Right lobe of liver (tissue), 6 donors: ENCODE measurements at regions not wholly inside any gene's neighbourhood (a gene's known extent, or its start where the extent isn't known, plus 50 kb on each side); places are given as distances from the start of the nearest gene placed in this dataset.

Experiments used
- ATAC-seq, 4 donors: fragments of 200-7000 bp; cut with Tn5 transposase; one replicate each; pipeline ENCODE4 v1.9.1; 2020; ENCODE audit warnings: mild to moderate bottlenecking in 4 of 4, moderate library complexity in 4 of 4
- DNase-seq, 3 donors: peaks; one replicate each; pipeline ENCODE4 v3.0.0-alpha.2; 2020
- H3K27ac ChIP-seq, 3 donors: fragments of 200-600 bp; one replicate each; pipeline ENCODE4 v1.8.0; 2022
- H3K27me3 ChIP-seq, 2 donors: fragments of 200-600 bp; one replicate each; pipeline ENCODE4 v1.8.0; 2022
- H3K36me3 ChIP-seq, 4 donors: fragments of 200-600 bp; sonication (generic) in 1 of 4; one replicate each; pipeline versions ENCODE4 v1.5.1 to v1.8.0; 2017 to 2022; ENCODE audit warnings: control low read depth in 1 of 4
- H3K4me1 ChIP-seq, 4 donors: fragments of 200-600 bp; sonication (generic) in 1 of 4; one replicate each; pipeline versions ENCODE4 v1.5.1 to v1.8.0; 2017 to 2022; ENCODE audit warnings: control low read depth in 1 of 4
- H3K4me3 ChIP-seq, 3 donors: fragments of 200-600 bp; one replicate each; pipeline ENCODE4 v1.8.0; 2022
- H3K9me3 ChIP-seq, 4 donors: fragments of 200-600 bp; sonication (generic) in 1 of 4; one replicate each; pipeline versions ENCODE4 v1.5.1 to v1.8.0; 2017 to 2022; ENCODE audit warnings: control low read depth in 1 of 4
- CTCF ChIP-seq, 4 donors: fragments of 200-600 bp in 3 of 4; fragments of 450-650 bp in 1 of 4; IDR thresholded peaks; one replicate each; pipeline versions ENCODE4 v1.5.1 to v1.8.0; 2016 to 2022; ENCODE audit warnings: antibody characterized with exemption in 4 of 4, mild to moderate bottlenecking in 2 of 4
- POLR2A ChIP-seq: fragments of 450-650 bp; IDR thresholded peaks from one replicate; pipeline ENCODE4 v1.6.1; 2017; ENCODE audit warnings: antibody characterized with exemption, mild to moderate bottlenecking
- WGBS: methylation state at CpG from one replicate; pipeline ENCODE4 v1.1.6; 2018; ENCODE audit warnings: low coverage, low lambda C conversion rate; ENCODE audit not compliant: insufficient coverage; ENCODE audit errors: missing lambda C conversion rate; 5-methylcytosine and 5-hydroxymethylcytosine counted together
- intact Hi-C, 2 donors: fragments of 100-400 bp; cut with DNase I; formaldehyde crosslinking; loops; one replicate each; pipeline versions ENCODE4 v1.11.2 to v1.14.1; 2022
- donor health status: DM: no; HTN: yes; CAD: no.
- donor health status: DM: no; HTN: no; CAD: no.
- donor health status: DM: no; HTN: no; CAD: no.
- donor health status: DM: no; HTN: yes; CAD: no.
- donor health status: DM: no; HTN: yes; CAD: no.

DNA sequence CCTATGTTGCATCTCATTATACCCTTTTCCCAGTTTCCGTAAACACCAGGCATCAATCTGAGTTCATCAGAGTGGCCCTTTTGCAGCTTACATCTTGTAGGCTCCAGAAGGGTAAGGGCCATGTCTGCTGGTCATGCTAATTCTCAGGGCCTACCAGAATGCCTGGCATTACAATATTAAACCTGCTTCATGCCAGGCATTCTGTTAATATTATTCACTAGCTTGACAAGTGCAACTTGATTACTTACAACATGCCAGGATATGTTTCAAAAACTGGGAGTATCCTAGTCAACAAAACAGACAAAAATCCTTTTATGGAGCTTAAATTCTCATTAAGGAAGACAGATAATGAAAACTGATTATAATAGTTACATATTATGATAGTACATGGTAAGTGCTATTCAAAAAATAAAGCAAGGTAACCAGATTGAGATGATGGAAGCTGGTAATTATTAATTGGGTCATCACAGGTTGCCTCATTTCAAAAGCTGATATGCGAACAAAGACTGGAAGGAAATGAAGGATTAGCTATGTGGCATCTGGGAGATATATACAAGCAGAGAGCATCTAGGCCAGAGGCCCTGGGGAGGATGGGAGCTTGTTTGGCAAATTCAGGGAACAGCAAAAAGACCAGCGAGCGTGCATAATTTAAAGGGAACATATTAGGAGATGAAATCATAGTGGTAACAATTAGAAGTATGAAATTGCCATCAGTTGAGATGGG lies 406.3 kb downstream of the DMRT2 start:
- 77% methylated on average over 4 of the region's 4 CpGs for WGBS
- Histone ChIP-seq H3K27ac (no peak overlapping the region), H3K36me3 (no peaks in the 10 kb centered on the region), H3K9me3 (no peaks in the 10 kb centered on the region), H3K4me1 (no peaks in the 10 kb centered on the region), H3K27me3 (no peaks in the 10 kb centered on the region), H3K4me3 (no peak overlapping the region)
- ATAC-seq, result no peak
- no peak for DNase-seq
- TF ChIP-seq POLR2A (no peak), CTCF (IDR thresholded peaks at IDR 0.05) (no peak)
- intact Hi-C loops, result no loop called here

- Histone ChIP-seq H3K4me1 (no peaks in the 10 kb centered on the region), H3K27ac (no peak overlapping the region), H3K4me3 (no peak overlapping the region), H3K36me3 (no peaks in the 10 kb centered on the region), H3K9me3 (no peaks in the 10 kb centered on the region), H3K27me3 (no peaks in the 10 kb centered on the region)
- intact Hi-C loops, result no loop called here
- WGBS, result 62% methylated on average over 2 of the region's 2 CpGs
- DNase-seq, result no peak
- no peak for TF ChIP-seq POLR2A
- no peak for TF ChIP-seq CTCF (IDR thresholded peaks at IDR 0.05)
- no peak for ATAC-seq
These were observed 407.3 kb downstream of the DMRT2 start for GRCh38 chr9:1457460-1457859.

DNA sequence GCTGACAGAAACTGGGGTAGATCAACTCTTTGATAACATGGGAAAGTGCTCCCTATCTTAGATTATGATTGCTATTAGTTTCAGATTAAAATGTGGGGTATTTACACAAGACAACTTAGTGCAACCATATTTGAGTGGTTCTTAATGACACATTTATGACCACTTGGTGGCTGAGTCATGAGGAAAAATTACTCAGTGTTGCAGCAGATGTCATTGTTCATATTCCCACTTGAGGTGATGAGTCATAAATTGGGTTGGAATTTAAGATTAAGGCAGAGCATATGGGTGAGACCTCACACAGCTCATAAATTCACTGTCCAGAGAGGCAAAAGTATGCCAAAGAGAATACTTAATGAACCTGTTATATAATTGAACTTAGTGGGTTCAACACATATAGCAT lies 408.3 kb downstream of the DMRT2 start:
- H3K27ac ChIP-seq, result no peak overlapping the region
- H3K4me1 ChIP-seq, result no peaks in the 10 kb centered on the region
- DNase-seq (no peak), ATAC-seq (no peak)
- no peak overlapping the region for H3K4me3 ChIP-seq
- intact Hi-C loops, result no loop called here
- H3K9me3 ChIP-seq, result no peaks in the 10 kb centered on the region
- TF ChIP-seq CTCF (IDR thresholded peaks at IDR 0.05), result no peak
- TF ChIP-seq POLR2A, result no peak
- no peaks in the 10 kb centered on the region for H3K27me3 ChIP-seq
- H3K36me3 ChIP-seq, result no peaks in the 10 kb centered on the region

DNA sequence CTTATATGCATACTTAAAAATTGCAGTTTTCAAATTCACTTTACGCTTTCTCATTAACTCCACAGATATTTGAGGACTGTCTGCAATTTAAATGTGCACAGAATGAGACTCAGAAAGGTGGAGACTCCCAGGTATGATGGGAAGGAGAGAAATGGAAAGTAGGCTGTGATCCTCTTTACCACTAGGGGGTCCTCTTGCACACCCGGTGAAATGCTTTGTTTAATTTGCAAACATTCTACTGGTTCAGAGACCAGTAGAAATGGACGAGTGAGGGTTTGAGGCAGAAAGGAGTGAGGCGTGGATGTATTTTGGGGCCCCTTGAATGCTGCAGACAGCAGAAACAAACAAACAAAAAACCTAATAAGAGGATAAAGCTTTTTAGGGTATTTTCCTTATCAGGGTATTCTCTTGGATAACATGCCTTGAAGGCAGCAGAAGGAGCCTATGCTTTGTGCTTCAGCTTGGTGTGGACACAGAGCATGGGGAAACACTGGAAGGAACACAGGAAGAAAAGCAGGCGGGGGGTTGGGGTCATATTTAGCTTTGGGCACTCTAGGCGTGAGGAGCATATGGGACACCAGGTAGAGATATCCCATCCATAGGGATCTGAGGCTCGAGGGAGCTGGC lies 410.1 kb downstream of the DMRT2 start:
- no peaks in the 10 kb centered on the region for H3K36me3 ChIP-seq
- intact Hi-C loops, result no loop called here
- H3K27me3 ChIP-seq, result no peaks in the 10 kb centered on the region
- TF ChIP-seq CTCF (IDR thresholded peaks at IDR 0.05) (peak; percentile 35 to 77 (median 46)), POLR2A (no peak)
- peak; percentile 53 to 87 (median 62) for ATAC-seq
- no peak overlapping the region for H3K27ac ChIP-seq
- no peak overlapping the region for H3K4me3 ChIP-seq
- H3K4me1 ChIP-seq, result no peaks in the 10 kb centered on the region
- H3K9me3 ChIP-seq, result no peaks in the 10 kb centered on the region
- 39% methylated on average over 7 of the region's 7 CpGs for WGBS
- DNase-seq, result no peak
